GM23248 (cell line): ENCODE measurements at regions not wholly inside any gene's neighbourhood (a gene's known extent, or its start where the extent isn't known, plus 50 kb on each side); places are given as distances from the start of the nearest gene placed in this dataset.

ENCODE experiments used
- EZH2 ChIP-seq: fragments of 200-600 bp; sonication (generic); IDR thresholded peaks from 2 replicates; pipeline ENCODE4 v1.6.1; 2018; ENCODE audit warnings: antibody characterized with exemption, mild to moderate bottlenecking; ENCODE audit not compliant: insufficient read depth, poor library complexity, severe bottlenecking
- EZH2phosphoT487 ChIP-seq: fragments of 200-600 bp; sonication (generic); IDR thresholded peaks from 2 replicates; pipeline ENCODE4 v1.6.1; 2018; ENCODE audit warnings: antibody characterized with exemption, moderate library complexity, mild to moderate bottlenecking, low read depth; ENCODE audit not compliant: insufficient read depth

GRCh38 chr11:97349201-97349600 lies 959.4 kb downstream of the JRKL start:
- TF ChIP-seq EZH2, result no peak
- no peak for TF ChIP-seq EZH2phosphoT487
